CD4-positive, alpha-beta T cell (primary cell): ENCODE measurements at regions not wholly inside any gene's neighbourhood (a gene's known extent, or its start where the extent isn't known, plus 50 kb on each side); places are given as distances from the start of the nearest gene placed in this dataset.

Source experiments
- ATAC-seq: fragments of 200-7000 bp; cut with Tn5 transposase; one replicate; pipeline ENCODE4 v1.10.0; 2022; ENCODE audit warnings: mild to moderate bottlenecking; ENCODE audit not compliant: poor library complexity
- CTCF ChIA-PET: fragments of 350-600 bp; sonication (Branson Sonifier 250); formaldehyde crosslinking; loops from one replicate; lab custom pipeline; 2021; ENCODE audit warnings: antibody characterized with exemption, inconsistent platforms; lab: Charles Lee
- POLR2A ChIA-PET: fragments of 350-600 bp; sonication (Branson Sonifier 250); formaldehyde crosslinking; loops from one replicate; lab custom pipeline; 2021; ENCODE audit warnings: antibody characterized with exemption, inconsistent platforms; lab: Charles Lee
- DNase-seq, 14 experiments: peaks; one replicate each; pipeline ENCODE4 v3.0.0-alpha.2; 2013 to 2020; ENCODE audit warnings: mixed read lengths in 2 of 14
- H3K27ac ChIP-seq, 2 donors: one replicate each; pipeline versions ENCODE4 v1.5.1 to v1.7.0; 2013; ENCODE audit warnings: low read length in 2 of 2, low read depth in 1 of 2, mild to moderate bottlenecking in 1 of 2
- H3K27me3 ChIP-seq, 2 experiments: 1 replicate in 1 of 2; 2 replicates in 1 of 2; pipeline versions ENCODE4 v1.6.1 to v1.7.0; 2013; ENCODE audit warnings: low read length in 2 of 2, control low read depth in 1 of 2, mild to moderate bottlenecking in 1 of 2, moderate library complexity in 1 of 2; ENCODE audit not compliant: insufficient read depth in 2 of 2, control insufficient read depth in 1 of 2
- H3K36me3 ChIP-seq: one replicate; pipeline ENCODE4 v1.6.1; 2013; ENCODE audit warnings: low read length, control low read depth; ENCODE audit not compliant: insufficient read depth
- H3K4me1 ChIP-seq: one replicate; pipeline ENCODE4 v1.6.1; 2013; ENCODE audit warnings: low read length, control low read depth; ENCODE audit not compliant: insufficient read depth
- H3K4me3 ChIP-seq: one replicate; pipeline ENCODE4 v1.5.1; 2013; ENCODE audit warnings: mild to moderate bottlenecking, low read length, moderate library complexity
- H3K9me3 ChIP-seq, 2 experiments: 1 replicate in 1 of 2; 2 replicates in 1 of 2; pipeline versions ENCODE4 v1.6.1 to v1.7.0; 2013; ENCODE audit warnings: low read length in 2 of 2, mild to moderate bottlenecking in 2 of 2, control low read depth in 1 of 2, moderate library complexity in 1 of 2; ENCODE audit not compliant: control insufficient read depth in 1 of 2, insufficient read depth in 1 of 2
- H3K27ac Mint-ChIP-seq: one replicate; pipeline ENCODE4 v1.8.0; 2020; ENCODE audit warnings: mixed read lengths
- H3K27me3 Mint-ChIP-seq: one replicate; pipeline ENCODE4 v1.8.0; 2021; ENCODE audit warnings: mixed read lengths
- H3K36me3 Mint-ChIP-seq: one replicate; pipeline ENCODE4 v1.8.0; 2021; ENCODE audit warnings: low read depth, mixed read lengths
- H3K4me1 Mint-ChIP-seq: one replicate; pipeline ENCODE4 v1.8.0; 2021; ENCODE audit warnings: low read depth, mixed read lengths
- H3K4me3 Mint-ChIP-seq: one replicate; pipeline ENCODE4 v1.8.0; 2020; ENCODE audit warnings: mild to moderate bottlenecking, mixed read lengths
- H3K9me3 Mint-ChIP-seq: one replicate; pipeline ENCODE4 v1.8.0; 2020; ENCODE audit warnings: mixed read lengths
- CTCF ChIP-seq: fragments of 200-600 bp; IDR thresholded peaks from one replicate; pipeline ENCODE4 v1.8.0; 2022; ENCODE audit warnings: antibody characterized with exemption, mild to moderate bottlenecking
- intact Hi-C, 2 experiments: fragments of 100-400 bp; cut with DNase I in 1 of 2; cut with micrococcal nuclease in 1 of 2; formaldehyde crosslinking; loops; one replicate each; pipeline versions ENCODE4 v1.15.1 to v1.9.0; 2023 to 2025; cut with DNase I, micrococcal nuclease

DNA sequence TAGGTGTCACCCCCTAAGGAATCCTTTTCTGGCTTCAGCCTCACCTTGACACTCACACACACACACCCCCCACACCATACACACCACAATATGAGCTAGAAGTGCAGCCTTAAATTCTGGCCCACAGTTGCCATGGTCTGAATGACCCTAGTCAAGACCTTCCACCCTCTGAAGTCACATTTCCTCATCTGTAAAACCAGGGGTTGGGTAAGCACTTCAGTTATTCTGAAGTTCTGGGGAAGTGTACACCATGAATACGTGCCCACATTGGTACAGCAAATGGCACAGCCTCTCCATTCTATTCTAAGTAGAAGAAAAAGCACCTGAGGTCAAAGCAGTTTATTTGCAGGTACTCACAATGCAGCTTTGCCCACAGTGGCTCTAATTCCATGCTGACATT lies 372.8 kb upstream of the KLF4 start:
- Mint-ChIP-seq H3K9me3 (no peaks in the 10 kb centered on the region), H3K36me3 (no peaks in the 10 kb centered on the region), H3K27me3 (no peaks in the 10 kb centered on the region), H3K27ac (no peak overlapping the region), H3K4me3 (no peak overlapping the region), H3K4me1 (no peaks in the 10 kb centered on the region)
- ChIA-PET CTCF (no interaction called here), POLR2A (no interaction called here)
- Histone ChIP-seq H3K4me1 (peaks cover 2% of the 10 kb centered on the region), H3K36me3 (no peaks in the 10 kb centered on the region), H3K4me3 (no peak overlapping the region), H3K9me3 (peaks cover 0 to 1% of the 10 kb centered on the region in 2 experiments), H3K27me3 (no peaks in the 10 kb centered on the region), H3K27ac (no peak overlapping the region)
- DNase-seq (no peak), ATAC-seq (no peak)
- TF ChIP-seq CTCF = no peak
- intact Hi-C loops = no loop called here

DNA sequence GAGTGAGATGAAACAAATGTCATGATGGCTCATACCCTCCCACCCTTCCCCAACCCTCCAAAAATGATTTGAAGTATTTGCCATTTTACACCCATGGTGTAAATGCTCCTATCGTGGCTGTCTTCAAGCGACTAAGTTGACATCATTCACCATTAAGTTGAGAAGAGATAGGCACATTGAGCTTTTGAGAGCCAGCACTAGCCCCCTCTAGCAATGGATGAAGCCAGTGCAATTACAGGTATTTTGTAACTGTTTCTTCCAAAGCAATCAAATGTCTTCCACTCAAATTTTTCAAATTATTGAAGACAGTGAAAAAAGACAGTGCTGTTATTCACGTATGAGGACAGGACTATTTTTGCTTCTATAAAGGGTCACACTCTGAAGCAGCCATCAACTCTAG lies 371.5 kb upstream of the KLF4 start:
- CTCF ChIA-PET = no interaction called here
- Histone ChIP-seq H3K4me1 (no peaks in the 10 kb centered on the region), H3K4me3 (no peak overlapping the region), H3K9me3 (peaks cover 0 to 4% of the 10 kb centered on the region in 2 experiments), H3K27me3 (no peaks in the 10 kb centered on the region), H3K27ac (no peak overlapping the region), H3K36me3 (no peaks in the 10 kb centered on the region)
- POLR2A ChIA-PET = no interaction called here
- ATAC-seq (no peak), DNase-seq (no peak)
- no peak overlapping the region for H3K4me3 Mint-ChIP-seq
- H3K9me3 Mint-ChIP-seq = no peaks in the 10 kb centered on the region
- H3K4me1 Mint-ChIP-seq = no peaks in the 10 kb centered on the region
- no peaks in the 10 kb centered on the region for H3K36me3 Mint-ChIP-seq
- no peak for TF ChIP-seq CTCF
- H3K27ac Mint-ChIP-seq = no peak overlapping the region
- no peaks in the 10 kb centered on the region for H3K27me3 Mint-ChIP-seq
- intact Hi-C loops = no loop called here

- no peaks in the 10 kb centered on the region for H3K36me3 ChIP-seq
- Mint-ChIP-seq H3K27ac (no peak overlapping the region), H3K36me3 (no peaks in the 10 kb centered on the region), H3K4me1 (no peaks in the 10 kb centered on the region), H3K4me3 (no peak overlapping the region), H3K27me3 (no peaks in the 10 kb centered on the region), H3K9me3 (peaks cover 4% of the 10 kb centered on the region)
- H3K9me3 ChIP-seq = peaks cover 8 to 10% of the 10 kb centered on the region in 2 experiments
- no peak overlapping the region for H3K27ac ChIP-seq
- intact Hi-C loops = no loop called here
- DNase-seq (no peak), ATAC-seq (no peak)
- H3K27me3 ChIP-seq = no peaks in the 10 kb centered on the region
- H3K4me3 ChIP-seq = no peak overlapping the region
- CTCF ChIA-PET = no interaction called here
- TF ChIP-seq CTCF = no peak
- H3K4me1 ChIP-seq = no peaks in the 10 kb centered on the region
- POLR2A ChIA-PET = no interaction called here
These were observed 368.7 kb upstream of the KLF4 start for GRCh38 chr9:107858260-107858659.
